Skeletal muscle satellite cell (primary cell): ENCODE measurements at regions not wholly inside any gene's neighbourhood (a gene's known extent, or its start where the extent isn't known, plus 50 kb on each side); places are given as distances from the start of the nearest gene placed in this dataset.
A peak's percentile ranks its signal among the peaks of the same experiment; 100 is the strongest.

Source experiments
- H3K27me3 ChIP-seq: 2 replicates; pipeline ENCODE4 v1.7.0; 2013; ENCODE audit warnings: low read length; ENCODE audit not compliant: control insufficient read depth, insufficient read depth
- H3K36me3 ChIP-seq: 2 replicates; pipeline ENCODE4 v1.7.0; 2013; ENCODE audit warnings: mild to moderate bottlenecking, control low read depth, low read length; ENCODE audit not compliant: insufficient read depth
- H3K4me1 ChIP-seq: 2 replicates; pipeline ENCODE4 v1.7.0; 2013; ENCODE audit warnings: low read length; ENCODE audit not compliant: control insufficient read depth, insufficient read depth
- H3K4me2 ChIP-seq: 2 replicates; pipeline ENCODE4 v1.7.0; 2013; ENCODE audit warnings: mild to moderate bottlenecking, low read length
- H3K4me3 ChIP-seq: 2 replicates; pipeline ENCODE4 v1.7.0; 2013; ENCODE audit warnings: low read length
- H3K9ac ChIP-seq: 2 replicates; pipeline ENCODE4 v1.7.0; 2013; ENCODE audit warnings: mild to moderate bottlenecking, low read depth, low read length, moderate library complexity
- H3K9me3 ChIP-seq: replicated peaks from 2 replicates; pipeline ENCODE4 v1.7.0; 2013; ENCODE audit warnings: mild to moderate bottlenecking, control low read depth, low read length

DNA sequence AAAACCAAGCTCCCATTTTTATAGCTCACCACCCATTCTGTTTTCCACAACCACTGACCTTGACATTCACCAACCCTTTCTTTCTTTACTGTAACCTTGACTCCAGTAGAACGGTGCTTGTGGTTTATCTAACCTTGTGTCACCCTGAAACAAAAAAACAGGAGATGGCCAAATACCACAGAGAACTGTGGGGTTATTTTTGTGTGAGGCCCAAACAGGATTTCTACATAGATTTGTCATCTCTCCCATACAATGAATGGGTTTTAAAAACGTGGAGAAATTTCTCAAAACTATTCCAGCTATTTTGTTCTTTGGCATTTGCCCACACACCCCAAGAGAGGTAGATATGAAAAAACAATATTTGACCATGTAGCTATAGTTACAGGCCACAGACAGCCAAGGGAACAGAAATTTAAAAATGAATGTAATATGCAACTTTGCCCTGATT is 231.3 kb upstream of the TANK start:
- Histone ChIP-seq H3K27me3 (no peaks in the 10 kb centered on the region), H3K4me2 (peak overlapping the region; percentile 32), H3K9ac (peak overlapping the region; percentile 39), H3K4me1 (peaks cover 14% of the 10 kb centered on the region), H3K36me3 (no peaks in the 10 kb centered on the region), H3K4me3 (no peak overlapping the region), H3K9me3 (no peaks in the 10 kb centered on the region)

DNA sequence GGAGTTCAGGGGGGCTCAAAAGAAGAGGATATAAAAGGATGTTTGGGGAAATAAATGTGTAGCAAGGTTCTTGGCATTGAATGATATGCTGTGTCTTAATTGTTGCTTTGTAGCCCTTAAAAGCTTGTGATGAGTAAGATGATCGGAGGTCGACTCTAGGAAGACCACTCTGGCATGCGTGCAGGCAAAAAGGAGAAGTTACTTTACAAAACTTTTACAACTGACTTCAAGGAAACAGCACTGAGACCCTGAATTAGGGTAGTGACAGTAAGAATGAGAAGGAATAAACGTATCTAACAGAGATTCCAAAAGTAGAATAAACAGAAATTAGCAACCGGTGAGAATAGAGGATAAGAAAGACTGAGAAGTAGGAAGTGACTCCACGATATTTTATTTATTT is 228.7 kb upstream of the TANK start:
- Histone ChIP-seq H3K4me2 (no peak overlapping the region), H3K4me1 (peaks cover 14% of the 10 kb centered on the region), H3K9me3 (no peaks in the 10 kb centered on the region), H3K27me3 (no peaks in the 10 kb centered on the region), H3K9ac (no peak overlapping the region), H3K4me3 (no peak overlapping the region), H3K36me3 (no peaks in the 10 kb centered on the region)

- Histone ChIP-seq H3K4me3 (no peak overlapping the region), H3K9ac (no peak overlapping the region), H3K4me2 (no peak overlapping the region), H3K9me3 (no peaks in the 10 kb centered on the region), H3K4me1 (peaks cover 14% of the 10 kb centered on the region), H3K27me3 (no peaks in the 10 kb centered on the region), H3K36me3 (no peaks in the 10 kb centered on the region)
Observed at GRCh38 chr2:160932960-160933359, 227.3 kb upstream of the TANK start.

GRCh38 chr2:160934263-160934662 is 226.0 kb upstream of the TANK start:
- no peak overlapping the region for H3K4me2 ChIP-seq
- H3K9ac ChIP-seq = no peak overlapping the region
- H3K27me3 ChIP-seq = no peaks in the 10 kb centered on the region
- no peaks in the 10 kb centered on the region for H3K36me3 ChIP-seq
- H3K9me3 ChIP-seq = no peaks in the 10 kb centered on the region
- peaks cover 5% of the 10 kb centered on the region for H3K4me1 ChIP-seq
- H3K4me3 ChIP-seq = no peak overlapping the region

GRCh38 chr2:160934991-160935390 is 225.2 kb upstream of the TANK start:
- Histone ChIP-seq H3K4me1 (no peaks in the 10 kb centered on the region), H3K9ac (no peak overlapping the region), H3K27me3 (no peaks in the 10 kb centered on the region), H3K9me3 (no peaks in the 10 kb centered on the region), H3K36me3 (no peaks in the 10 kb centered on the region), H3K4me2 (no peak overlapping the region), H3K4me3 (no peak overlapping the region)

DNA sequence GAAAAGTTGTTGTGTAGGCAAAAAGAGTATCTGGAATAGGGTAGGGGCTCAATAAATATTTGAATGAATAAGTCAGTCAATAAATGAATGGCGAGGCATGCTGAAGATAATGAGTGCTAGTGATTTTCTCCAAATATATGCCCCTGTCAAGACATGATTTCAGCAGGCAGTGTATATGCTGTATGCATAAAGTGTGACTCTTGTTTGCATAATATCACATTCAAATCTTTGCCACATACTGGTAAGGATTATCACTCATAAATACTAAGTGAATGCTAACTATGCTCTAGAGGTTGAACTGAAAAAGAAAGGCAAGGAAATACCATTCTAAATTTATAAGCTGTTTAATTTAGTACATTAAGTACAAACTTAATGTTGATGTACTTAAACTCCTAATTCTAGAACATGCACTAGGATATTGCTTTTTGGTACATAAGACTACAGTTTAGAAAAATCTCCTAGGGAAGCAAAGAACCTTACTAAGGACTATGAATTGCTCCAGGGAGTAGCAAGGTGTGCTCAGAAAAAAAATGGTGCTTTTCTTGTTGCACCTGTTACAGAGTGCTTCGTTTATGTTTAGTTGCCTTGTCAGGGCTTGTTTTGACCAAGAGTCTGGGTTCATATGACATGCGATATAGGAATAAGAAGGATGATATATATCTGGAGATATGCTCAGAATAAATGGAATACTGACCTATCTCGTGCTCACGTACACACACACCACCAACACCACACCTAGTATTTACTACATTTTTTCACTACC is 224.0 kb upstream of the TANK start:
- Histone ChIP-seq H3K4me1 (no peaks in the 10 kb centered on the region), H3K4me2 (no peak overlapping the region), H3K36me3 (no peaks in the 10 kb centered on the region), H3K27me3 (no peaks in the 10 kb centered on the region), H3K9me3 (no peaks in the 10 kb centered on the region), H3K9ac (no peak overlapping the region), H3K4me3 (no peak overlapping the region)

GRCh38 chr2:160940271-160940670 is 220.0 kb upstream of the TANK start:
- no peak overlapping the region for H3K4me2 ChIP-seq
- no peak overlapping the region for H3K4me3 ChIP-seq
- H3K9me3 ChIP-seq = no peaks in the 10 kb centered on the region
- H3K9ac ChIP-seq = no peak overlapping the region
- H3K36me3 ChIP-seq = no peaks in the 10 kb centered on the region
- no peaks in the 10 kb centered on the region for H3K27me3 ChIP-seq
- no peaks in the 10 kb centered on the region for H3K4me1 ChIP-seq

GRCh38 chr2:160940699-160941098 is 219.5 kb upstream of the TANK start:
- Histone ChIP-seq H3K4me3 (no peak overlapping the region), H3K9ac (no peak overlapping the region), H3K4me2 (no peak overlapping the region), H3K9me3 (no peaks in the 10 kb centered on the region), H3K36me3 (no peaks in the 10 kb centered on the region), H3K27me3 (no peaks in the 10 kb centered on the region), H3K4me1 (no peaks in the 10 kb centered on the region)

GRCh38 chr2:160941290-160941846 is 218.9 kb upstream of the TANK start:
- no peaks in the 10 kb centered on the region for H3K9me3 ChIP-seq
- H3K36me3 ChIP-seq = no peaks in the 10 kb centered on the region
- no peaks in the 10 kb centered on the region for H3K4me1 ChIP-seq
- H3K4me3 ChIP-seq = no peak overlapping the region
- H3K4me2 ChIP-seq = no peak overlapping the region
- no peak overlapping the region for H3K9ac ChIP-seq
- H3K27me3 ChIP-seq = no peaks in the 10 kb centered on the region

GRCh38 chr2:160942476-160943142 is 217.6 kb upstream of the TANK start:
- no peaks in the 10 kb centered on the region for H3K4me1 ChIP-seq
- no peak overlapping the region for H3K9ac ChIP-seq
- no peaks in the 10 kb centered on the region for H3K36me3 ChIP-seq
- no peak overlapping the region for H3K4me3 ChIP-seq
- H3K27me3 ChIP-seq = no peaks in the 10 kb centered on the region
- no peaks in the 10 kb centered on the region for H3K9me3 ChIP-seq
- no peak overlapping the region for H3K4me2 ChIP-seq

GRCh38 chr2:160943414-160943813 is 216.8 kb upstream of the TANK start:
- H3K9ac ChIP-seq = no peak overlapping the region
- no peak overlapping the region for H3K4me2 ChIP-seq
- H3K9me3 ChIP-seq = no peaks in the 10 kb centered on the region
- no peaks in the 10 kb centered on the region for H3K4me1 ChIP-seq
- no peaks in the 10 kb centered on the region for H3K36me3 ChIP-seq
- no peak overlapping the region for H3K4me3 ChIP-seq
- no peaks in the 10 kb centered on the region for H3K27me3 ChIP-seq
